GM18502 (cell line): ENCODE measurements at regions not wholly inside any gene's neighbourhood (a gene's known extent, or its start where the extent isn't known, plus 50 kb on each side); places are given as distances from the start of the nearest gene placed in this dataset.

Source experiments
- ATAC-seq: cut with Tn5 transposase; IDR thresholded peaks from one replicate; pipeline ENCODE4 v1.9.1; 2021; ENCODE audit warnings: mild to moderate bottlenecking; ENCODE audit not compliant: unreplicated experiment, poor library complexity

- no peak for ATAC-seq
These were observed 189.4 kb upstream of the CWC22 start for GRCh38 chr2:180196419-180196977.

GRCh38 chr2:180195847-180196246 is 188.8 kb upstream of the CWC22 start:
- no peak for ATAC-seq

- no peak for ATAC-seq
These were observed 184.5 kb upstream of the CWC22 start for GRCh38 chr2:180191432-180192124.

GRCh38 chr2:180190851-180191250 is 183.8 kb upstream of the CWC22 start:
- ATAC-seq, result no peak

GRCh38 chr2:180187611-180188010 is 180.5 kb upstream of the CWC22 start:
- ATAC-seq, result no peak

- no peak for ATAC-seq
These were observed 177.4 kb upstream of the CWC22 start for GRCh38 chr2:180184506-180184905.

- ATAC-seq, result no peak
These were observed 173.4 kb upstream of the CWC22 start for GRCh38 chr2:180180511-180180910.

GRCh38 chr2:180177534-180177933 is 170.4 kb upstream of the CWC22 start:
- ATAC-seq, result no peak

- no peak for ATAC-seq
These were observed 168.6 kb upstream of the CWC22 start for GRCh38 chr2:180175736-180176135.

GRCh38 chr2:180174580-180174979 is 167.5 kb upstream of the CWC22 start:
- ATAC-seq, result no peak

GRCh38 chr2:180169474-180169873 is 162.4 kb upstream of the CWC22 start:
- ATAC-seq, result no peak

- ATAC-seq, result no peak
These were observed 154.3 kb upstream of the CWC22 start for GRCh38 chr2:180161415-180161814.

GRCh38 chr2:180159921-180160320 is 152.8 kb upstream of the CWC22 start:
- no peak for ATAC-seq

- no peak for ATAC-seq
These were observed 151.9 kb upstream of the CWC22 start for GRCh38 chr2:180158961-180159360.

- no peak for ATAC-seq
These were observed 149.6 kb upstream of the CWC22 start for GRCh38 chr2:180156651-180157050.

GRCh38 chr2:180150606-180151005 is 143.5 kb upstream of the CWC22 start:
- ATAC-seq, result no peak

- ATAC-seq, result no peak
These were observed 139.4 kb upstream of the CWC22 start for GRCh38 chr2:180146541-180146940.

GRCh38 chr2:180146114-180146513 is 139.0 kb upstream of the CWC22 start:
- no peak for ATAC-seq

GRCh38 chr2:180145163-180145562 is 138.1 kb upstream of the CWC22 start:
- no peak for ATAC-seq

- no peak for ATAC-seq
These were observed 137.3 kb upstream of the CWC22 start for GRCh38 chr2:180144338-180144813.

GRCh38 chr2:180143633-180144337 is 136.7 kb upstream of the CWC22 start:
- ATAC-seq, result no peak

GRCh38 chr2:180141600-180141999 is 134.5 kb upstream of the CWC22 start:
- ATAC-seq, result no peak
